ENCODE measurements at regions not wholly inside any gene's neighbourhood (a gene's known extent, or its start where the extent isn't known, plus 50 kb on each side); places are given as distances from the start of the nearest gene placed in this dataset.
"Not testable (repeated sequence)": the region's sequence is repeated elsewhere in the genome, so short reads cannot be mapped to it uniquely, and the experiment has no call there.

DNA sequence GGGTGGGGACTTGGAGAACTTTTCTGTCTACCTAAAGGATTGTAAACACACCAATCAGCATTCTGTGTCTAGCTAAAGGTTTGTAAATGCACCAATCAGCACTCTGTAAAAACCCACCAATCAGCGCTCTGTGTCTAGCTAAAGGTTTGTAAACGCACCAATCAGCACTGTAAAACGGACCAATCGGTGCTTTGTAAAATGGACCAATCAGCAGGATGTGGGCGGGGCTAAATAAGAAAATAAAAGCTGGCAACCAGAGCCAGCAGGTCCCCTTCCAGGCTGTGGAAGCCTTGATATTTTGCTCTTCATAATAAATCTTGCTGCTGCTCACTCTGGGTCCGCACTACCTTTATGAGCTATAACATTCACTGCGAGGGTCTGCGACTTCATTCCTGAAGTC lies 331.3 kb downstream of the SUCLG1 start:
- not testable (repeated sequence) for TF ChIP-seq EZH2 (IDR thresholded peaks at IDR 0.05; ENCODE audit: insufficient read depth, poor library complexity, severe bottlenecking); EZH2phosphoT487 (IDR thresholded peaks at IDR 0.05; ENCODE audit: insufficient read depth, low read depth)

Data from GM23248 (cell line).